ENCODE measurements at regions not wholly inside any gene's neighbourhood (a gene's known extent, or its start where the extent isn't known, plus 50 kb on each side); places are given as distances from the start of the nearest gene placed in this dataset.
"Not testable (repeated sequence)": the region's sequence is repeated elsewhere in the genome, so short reads cannot be mapped to it uniquely, and the experiment has no call there.

- DNase-seq, result not testable (repeated sequence)
Observed at GRCh38 chr5:176018598-176018997, 50.5 kb upstream of the THOC3 start.

- DNase-seq, result not testable (repeated sequence)
Observed at GRCh38 chr5:176020852-176021251, 52.7 kb upstream of the THOC3 start.

- not testable (repeated sequence) for DNase-seq
Observed at GRCh38 chr5:176023535-176023934, 55.4 kb upstream of the THOC3 start.

GRCh38 chr5:176029445-176029844 is 61.3 kb upstream of the THOC3 start:
- not testable (repeated sequence) for DNase-seq

GRCh38 chr5:176030361-176031117 is 62.4 kb upstream of the THOC3 start:
- not testable (repeated sequence) for DNase-seq

GRCh38 chr5:176031118-176031510 is 63.0 kb upstream of the THOC3 start:
- DNase-seq, result not testable (repeated sequence)

- not testable (repeated sequence) for DNase-seq
Observed at GRCh38 chr5:176033186-176033585, 65.1 kb upstream of the THOC3 start.

- not testable (repeated sequence) for DNase-seq
Observed at GRCh38 chr5:176034407-176035200, 66.5 kb upstream of the THOC3 start.

GRCh38 chr5:176035201-176035530 is 67.1 kb upstream of the THOC3 start:
- DNase-seq, result not testable (repeated sequence)

- DNase-seq, result not testable (repeated sequence)
Observed at GRCh38 chr5:176035816-176036308, 67.7 kb upstream of the THOC3 start.

- not testable (repeated sequence) for DNase-seq
Observed at GRCh38 chr5:176036391-176036790, 68.3 kb upstream of the THOC3 start.

- not testable (repeated sequence) for DNase-seq
Observed at GRCh38 chr5:176037190-176037589, 69.1 kb upstream of the THOC3 start.

- not testable (repeated sequence) for DNase-seq
Observed at GRCh38 chr5:176040105-176040801, 72.1 kb upstream of the THOC3 start.

- not testable (repeated sequence) for DNase-seq
Observed at GRCh38 chr5:176041248-176041994, 73.3 kb upstream of the THOC3 start.

- not testable (repeated sequence) for DNase-seq
Observed at GRCh38 chr5:176042020-176042658, 74.0 kb upstream of the THOC3 start.

- not testable (repeated sequence) for DNase-seq
Observed at GRCh38 chr5:176043252-176043829, 75.2 kb upstream of the THOC3 start.

- DNase-seq, result not testable (repeated sequence)
Observed at GRCh38 chr5:176043986-176044385, 75.9 kb upstream of the THOC3 start.

GRCh38 chr5:176044431-176044830 is 76.3 kb upstream of the THOC3 start:
- DNase-seq, result not testable (repeated sequence)

GRCh38 chr5:176045442-176045841 is 77.3 kb upstream of the THOC3 start:
- DNase-seq, result not testable (repeated sequence)

GRCh38 chr5:176048671-176049070 is 80.6 kb upstream of the THOC3 start:
- DNase-seq, result not testable (repeated sequence)

All from T-helper 1 cell (primary cell).